SK-N-MC (cell line): ENCODE measurements at regions not wholly inside any gene's neighbourhood (a gene's known extent, or its start where the extent isn't known, plus 50 kb on each side); places are given as distances from the start of the nearest gene placed in this dataset.
A peak's percentile ranks its signal among the peaks of the same experiment; 100 is the strongest.

Source experiments
- DNase-seq: peaks from one replicate; pipeline ENCODE4 v3.0.0-alpha.2; 2011; ENCODE audit warnings: low read depth, low spot score
- H3K27ac ChIP-seq: fragments of 200-600 bp; sonication (generic); 2 replicates; pipeline ENCODE4 v1.5.1; 2016; ENCODE audit warnings: mixed run types
- H3K36me3 ChIP-seq: fragments of 200-600 bp; sonication (generic); 2 replicates; pipeline ENCODE4 v1.6.1; 2017; ENCODE audit warnings: antibody characterized with exemption, low read length, mixed read lengths; ENCODE audit not compliant: insufficient read depth
- H3K4me3 ChIP-seq: fragments of 200-600 bp; sonication (generic); 2 replicates; pipeline ENCODE4 v1.5.1; 2016
- H3K9ac ChIP-seq: fragments of 200-600 bp; sonication (generic); 2 replicates; pipeline ENCODE4 v1.8.0; 2017; ENCODE audit warnings: mixed run types, mixed read lengths; ENCODE audit not compliant: insufficient read length
- H3K9me3 ChIP-seq: fragments of 200-600 bp; sonication (generic); 2 replicates; pipeline ENCODE4 v1.6.1; 2017; ENCODE audit warnings: low read depth, mild to moderate bottlenecking, antibody characterized with exemption, low read length, moderate library complexity, mixed read lengths
- EZH2 ChIP-seq: fragments of 200-600 bp; sonication (generic); IDR thresholded peaks from one replicate; pipeline ENCODE4 v1.6.1; 2017; ENCODE audit warnings: antibody characterized with exemption
- FOXP2 ChIP-seq: optimal IDR thresholded peaks from 2 replicates; pipeline ENCODE3; 2011; ENCODE audit warnings: mild to moderate bottlenecking, moderate library complexity; ENCODE audit not compliant: insufficient read depth; ENCODE audit errors: extremely low read length, control extremely low read depth
- POLR2AphosphoS5 ChIP-seq: IDR thresholded peaks from 2 replicates; pipeline ENCODE4 v1.6.1; 2012; ENCODE audit warnings: mild to moderate bottlenecking, low read depth, low read length, borderline replicate concordance

- Histone ChIP-seq H3K9ac (no peak overlapping the region), H3K4me3 (peak overlapping the region; percentile 35), H3K36me3 (no peaks in the 10 kb centered on the region), H3K27ac (no peak overlapping the region), H3K9me3 (no peaks in the 10 kb centered on the region)
- DNase-seq: peak; percentile 24
- TF ChIP-seq FOXP2: no peak
- no peak for TF ChIP-seq POLR2AphosphoS5
- TF ChIP-seq EZH2: no peak
These were observed 547.9 kb upstream of the TMPRSS15 start for GRCh38 chr21:18951271-18952038.

GRCh38 chr21:18954441-18954844 lies 550.9 kb upstream of the TMPRSS15 start:
- no peak for DNase-seq
- Histone ChIP-seq H3K9me3 (no peaks in the 10 kb centered on the region), H3K4me3 (no peak overlapping the region), H3K9ac (no peak overlapping the region), H3K36me3 (no peaks in the 10 kb centered on the region), H3K27ac (no peak overlapping the region)
- TF ChIP-seq POLR2AphosphoS5 (no peak), FOXP2 (no peak), EZH2 (no peak)

GRCh38 chr21:18959817-18960216 lies 556.2 kb upstream of the TMPRSS15 start:
- no peak for TF ChIP-seq EZH2
- no peak for TF ChIP-seq POLR2AphosphoS5
- no peak for TF ChIP-seq FOXP2
- no peaks in the 10 kb centered on the region for H3K36me3 ChIP-seq
- no peak overlapping the region for H3K27ac ChIP-seq
- no peak overlapping the region for H3K4me3 ChIP-seq
- no peak overlapping the region for H3K9ac ChIP-seq
- no peak for DNase-seq
- no peaks in the 10 kb centered on the region for H3K9me3 ChIP-seq

DNA sequence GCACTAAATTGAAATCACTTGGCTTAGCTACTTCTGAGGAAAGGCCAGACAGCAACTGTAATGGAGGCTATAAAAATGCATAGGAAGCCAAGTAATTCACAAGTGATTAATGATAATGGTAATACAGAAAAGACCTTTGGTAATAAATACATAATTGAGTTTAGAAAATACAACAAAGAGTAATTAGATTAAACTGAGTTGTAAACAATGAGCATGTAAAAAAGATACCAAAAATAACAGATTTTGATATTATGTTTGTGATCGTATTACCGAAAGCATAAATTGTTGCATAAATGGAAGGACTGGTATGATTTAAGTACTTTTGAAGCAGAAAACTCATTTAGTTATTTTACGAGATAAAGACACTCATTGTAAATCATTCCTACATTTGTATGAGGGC lies 556.7 kb upstream of the TMPRSS15 start:
- no peak for DNase-seq
- no peak overlapping the region for H3K4me3 ChIP-seq

DNA sequence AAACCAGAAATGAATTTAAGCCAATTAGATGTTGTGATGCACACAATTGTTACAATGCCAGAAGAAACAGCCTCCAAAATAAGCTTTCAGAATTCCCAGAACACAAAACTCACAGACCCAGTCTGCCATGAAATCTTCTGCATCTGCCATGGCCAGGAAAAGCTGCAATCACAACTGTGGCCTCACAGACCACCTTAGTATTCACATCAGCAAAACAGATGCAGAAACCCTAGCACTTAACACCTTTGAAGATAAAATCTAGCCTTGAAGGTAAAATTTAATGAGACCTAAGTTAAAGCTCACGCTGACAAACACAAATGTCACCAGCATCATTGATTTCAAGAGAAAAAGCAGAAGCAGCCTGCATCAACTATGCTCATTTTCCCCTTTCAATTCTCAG lies 566.8 kb upstream of the TMPRSS15 start:
- no peak for DNase-seq
- H3K36me3 ChIP-seq: no peaks in the 10 kb centered on the region
- TF ChIP-seq POLR2AphosphoS5: no peak
- no peak for TF ChIP-seq FOXP2
- TF ChIP-seq EZH2: no peak
- no peak overlapping the region for H3K4me3 ChIP-seq
- H3K27ac ChIP-seq: no peak overlapping the region
- H3K9ac ChIP-seq: no peak overlapping the region
- no peaks in the 10 kb centered on the region for H3K9me3 ChIP-seq

More for the DNA sequence above, 556.7 kb upstream of the TMPRSS15 start:
- Histone ChIP-seq H3K36me3 (no peaks in the 10 kb centered on the region), H3K27ac (no peak overlapping the region), H3K9me3 (no peaks in the 10 kb centered on the region), H3K9ac (no peak overlapping the region)
- TF ChIP-seq POLR2AphosphoS5 (no peak), FOXP2 (no peak), EZH2 (no peak)

GRCh38 chr21:18970941-18971340 lies 567.4 kb upstream of the TMPRSS15 start:
- H3K36me3 ChIP-seq: no peaks in the 10 kb centered on the region
- TF ChIP-seq FOXP2: no peak
- TF ChIP-seq EZH2: no peak
- TF ChIP-seq POLR2AphosphoS5: no peak
- H3K4me3 ChIP-seq: no peak overlapping the region
- no peak overlapping the region for H3K27ac ChIP-seq
- no peak for DNase-seq
- H3K9me3 ChIP-seq: no peaks in the 10 kb centered on the region
- H3K9ac ChIP-seq: no peak overlapping the region

- H3K36me3 ChIP-seq: no peaks in the 10 kb centered on the region
- TF ChIP-seq POLR2AphosphoS5 (no peak), FOXP2 (no peak), EZH2 (no peak)
- DNase-seq: no peak
- no peak overlapping the region for H3K4me3 ChIP-seq
- no peak overlapping the region for H3K27ac ChIP-seq
- no peaks in the 10 kb centered on the region for H3K9me3 ChIP-seq
- H3K9ac ChIP-seq: no peak overlapping the region
These were observed 582.0 kb upstream of the TMPRSS15 start for GRCh38 chr21:18985584-18985983.

DNA sequence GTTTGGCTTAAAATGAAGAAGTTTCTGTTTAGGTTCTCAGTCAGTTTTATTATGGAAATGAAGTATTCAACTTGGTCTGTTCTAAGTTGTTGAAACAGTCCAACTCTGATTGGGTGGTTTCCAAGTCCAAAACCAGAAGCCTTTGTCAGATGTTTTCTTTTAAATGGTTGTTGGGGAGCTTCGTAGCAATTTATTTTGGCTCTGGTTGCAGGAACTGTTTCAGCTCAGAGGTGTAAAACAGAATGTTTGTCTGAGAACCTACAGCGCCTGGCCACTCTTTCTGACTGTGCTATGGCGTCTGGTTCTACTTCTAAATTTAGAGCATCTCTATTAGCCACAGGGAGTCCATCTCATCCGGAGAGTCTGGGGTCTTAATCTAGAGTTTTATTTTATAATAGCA lies 582.6 kb upstream of the TMPRSS15 start:
- no peak for DNase-seq

DNA sequence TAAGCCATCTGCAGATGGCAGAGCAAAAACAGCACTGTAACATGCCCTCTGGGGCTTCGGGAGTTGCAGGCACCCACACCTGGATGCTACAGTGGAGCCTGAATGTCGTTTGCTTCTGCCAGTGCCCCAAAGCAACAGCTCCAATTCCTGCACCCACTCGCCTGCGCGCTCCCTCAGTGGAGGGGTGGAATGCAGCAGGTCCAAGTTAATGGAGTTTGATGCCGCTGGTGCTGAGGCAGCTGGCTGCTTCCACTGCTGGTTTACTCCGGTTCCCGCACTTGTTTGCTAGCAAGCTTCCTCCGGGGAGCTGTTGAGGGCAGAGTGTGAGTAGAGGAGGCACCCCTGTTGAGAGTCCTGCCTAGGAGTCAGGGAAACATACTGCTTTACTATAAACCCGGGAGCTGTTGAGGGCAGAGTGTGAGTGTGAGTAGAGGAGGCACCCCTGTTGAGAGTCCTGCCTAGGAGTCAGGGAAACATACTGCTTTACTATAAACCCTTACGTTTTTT lies 584.0 kb upstream of the TMPRSS15 start:
- no peak for TF ChIP-seq FOXP2

More for the DNA sequence above, 582.6 kb upstream of the TMPRSS15 start:
- Histone ChIP-seq H3K4me3 (no peak overlapping the region), H3K36me3 (no peaks in the 10 kb centered on the region), H3K9ac (no peak overlapping the region), H3K9me3 (no peaks in the 10 kb centered on the region), H3K27ac (no peak overlapping the region)
- TF ChIP-seq FOXP2 (no peak), EZH2 (no peak), POLR2AphosphoS5 (no peak)

More for the DNA sequence above, 584.0 kb upstream of the TMPRSS15 start:
- H3K9ac ChIP-seq: no peak overlapping the region
- no peak overlapping the region for H3K27ac ChIP-seq
- no peaks in the 10 kb centered on the region for H3K9me3 ChIP-seq
- H3K36me3 ChIP-seq: no peaks in the 10 kb centered on the region
- no peak overlapping the region for H3K4me3 ChIP-seq
- no peak for DNase-seq
